K562 (cell line): ENCODE measurements at regions not wholly inside any gene's neighbourhood (a gene's known extent, or its start where the extent isn't known, plus 50 kb on each side); places are given as distances from the start of the nearest gene placed in this dataset.

ENCODE experiments used
- ATAC-seq: fragments of 200-7000 bp; cut with Tn5 transposase; 3 replicates; pipeline ENCODE4 v1.9.1; 2020; ENCODE audit warnings: moderate library complexity
- BruUV-seq: library from RNA; stranded (reverse); fragments of 400-500 nt; replicated peaks from 2 replicates; lab custom pipeline; 2021; lab: Mats Ljungman, UMichigan
- CTCF ChIA-PET: fragments of 300-600 bp; formaldehyde crosslinking; extraction: SDS; loops from one replicate; lab custom pipeline; 2021; ENCODE audit warnings: low intra/inter-chr PET ratio; lab: Yijun Ruan, JAX
- POLR2A ChIA-PET: fragments of 300-600, 350-650 bp; sonication (Branson Sonifier 250); formaldehyde crosslinking; extraction: SDS; loops from one replicate; lab custom pipeline; 2021; ENCODE audit warnings: antibody characterized with exemption, inconsistent platforms; lab: Yijun Ruan, JAX
- DNase-seq, 4 experiments: peaks; one replicate each; pipeline versions ENCODE4 v3.0.0 to v3.0.0-alpha.2; 2011 to 2018; ENCODE audit warnings: low spot score in 3 of 4, mixed read lengths in 3 of 4; ENCODE audit errors: extremely low read depth in 1 of 4
- FAIRE-seq: peaks from 2 replicates; lab custom pipeline; 2011; peaks lifted over from hg19 to GRCh38; lab: Jason Lieb, UNC
- H2AFZ ChIP-seq: 2 replicates; pipeline ENCODE4 v1.6.0; 2011; ENCODE audit warnings: low read depth, low read length, control low read depth, inconsistent platforms
- H3K27ac ChIP-seq: fragments of 200-600 bp; 3 replicates; pipeline ENCODE4 v1.8.0; 2011; ENCODE audit warnings: low read depth, mild to moderate bottlenecking, control low read depth, inconsistent platforms, low read length, moderate library complexity, mixed read lengths; ENCODE audit errors: extremely low read depth
- H3K27me3 ChIP-seq, 2 experiments: fragments of 300-600 bp in 1 of 2; 2 replicates in 1 of 2; 3 replicates in 1 of 2; pipeline versions ENCODE4 v1.6.0 to v1.8.0; 2011; ENCODE audit warnings: inconsistent platforms in 2 of 2, low read length in 2 of 2, mild to moderate bottlenecking in 1 of 2, mixed read lengths in 1 of 2, moderate library complexity in 1 of 2; ENCODE audit not compliant: control insufficient read depth in 2 of 2, insufficient read depth in 2 of 2
- H3K36me3 ChIP-seq: fragments of 300-600 bp; 3 replicates; pipeline ENCODE4 v1.8.0; 2011; ENCODE audit warnings: mild to moderate bottlenecking, low read length, inconsistent platforms; ENCODE audit not compliant: control insufficient read depth, insufficient read depth
- H3K4me1 ChIP-seq, 2 experiments: fragments of 200-600 bp in 1 of 2; replicated peaks in 1 of 2; 2 replicates in 1 of 2; 3 replicates in 1 of 2; pipeline versions ENCODE4 v1.5.1 to v1.8.0; 2011; ENCODE audit warnings: inconsistent platforms in 2 of 2, low read length in 2 of 2, mild to moderate bottlenecking in 1 of 2, mixed read lengths in 1 of 2, moderate library complexity in 1 of 2; ENCODE audit not compliant: control insufficient read depth in 2 of 2, insufficient read depth in 2 of 2
- H3K4me2 ChIP-seq: 2 replicates; pipeline ENCODE4 v1.6.1; 2011; ENCODE audit warnings: low read length, control low read depth, inconsistent platforms, mixed read lengths; ENCODE audit not compliant: insufficient read depth
- H3K4me3 ChIP-seq: fragments of 200-600 bp; sonication (generic), shearing (Covaris generic); 2 replicates; pipeline ENCODE4 v1.5.1; 2016; ENCODE audit warnings: control low read depth, inconsistent platforms
- H3K79me2 ChIP-seq: fragments of 200-600 bp; 3 replicates; pipeline ENCODE4 v1.8.0; 2011; ENCODE audit warnings: low read length, inconsistent platforms; ENCODE audit not compliant: control insufficient read depth, insufficient read depth
- H3K9ac ChIP-seq, 2 experiments: 2 replicates each; pipeline versions ENCODE4 v1.6.0 to v1.6.1; 2011; ENCODE audit warnings: low read depth in 2 of 2, low read length in 2 of 2, control low read depth in 1 of 2, inconsistent platforms in 1 of 2, mild to moderate bottlenecking in 1 of 2, mixed read lengths in 1 of 2; ENCODE audit not compliant: insufficient read depth in 1 of 2
- H3K9me1 ChIP-seq: one replicate; pipeline ENCODE4 v1.6.0; 2011; ENCODE audit warnings: inconsistent platforms, mild to moderate bottlenecking, low read length, moderate library complexity; ENCODE audit not compliant: control insufficient read depth, insufficient read depth
- H3K9me3 ChIP-seq: replicated peaks from 2 replicates; pipeline ENCODE4 v1.5.1; 2011; ENCODE audit warnings: low read depth, low read length, inconsistent platforms; ENCODE audit not compliant: control insufficient read depth, insufficient read depth
- H4K20me1 ChIP-seq: replicated peaks from 2 replicates; pipeline ENCODE4 v1.6.1; 2011; ENCODE audit warnings: low read length, inconsistent platforms, mixed read lengths; ENCODE audit not compliant: control insufficient read depth, insufficient read depth
- AFF4 ChIP-seq: sonication (generic); formaldehyde crosslinking; IDR thresholded peaks from 2 replicates; pipeline ENCODE4 v1.8.0; 2023; ENCODE audit warnings: mild to moderate bottlenecking, missing genetic modification reagents
- ATF1 ChIP-seq, 2 experiments: fragments of 450-650 bp in 1 of 2; IDR thresholded peaks; 2 replicates each; pipeline ENCODE4 v1.6.1; 2016; ENCODE audit warnings: missing compliant biosample characterization in 1 of 2, missing genetic modification characterization in 1 of 2
- CHD2 ChIP-seq: IDR thresholded peaks from 2 replicates; pipeline ENCODE4 v1.6.1; 2011; ENCODE audit warnings: low read depth, low read length
- EP400 ChIP-seq: fragments of 450-650 bp; IDR thresholded peaks from 2 replicates; pipeline ENCODE4 v1.6.1; 2017; ENCODE audit warnings: antibody characterized with exemption, mild to moderate bottlenecking, moderate library complexity
- HES1 ChIP-seq: fragments of 450-650 bp; IDR thresholded peaks from 2 replicates; pipeline ENCODE4 v1.6.1; 2016; ENCODE audit warnings: low read depth, mild to moderate bottlenecking, moderate library complexity
- MIER1 ChIP-seq: fragments of 450-650 bp; IDR thresholded peaks from 2 replicates; pipeline ENCODE4 v1.6.1; 2016; ENCODE audit warnings: antibody characterized with exemption, mild to moderate bottlenecking, low read depth
- PTRF ChIP-seq: fragments of 450-650 bp; IDR thresholded peaks from 2 replicates; pipeline ENCODE4 v1.6.1; 2016; ENCODE audit warnings: mild to moderate bottlenecking, missing genetic modification characterization, missing compliant biosample characterization
- RUNX1 ChIP-seq: sonication (generic); IDR thresholded peaks from 2 replicates; pipeline ENCODE4 v1.6.1; 2016; ENCODE audit warnings: antibody characterized with exemption, low read depth
- ZNF224 ChIP-seq: sonication (generic); formaldehyde crosslinking; IDR thresholded peaks from 2 replicates; pipeline ENCODE4 v1.8.0; 2022; ENCODE audit warnings: mild to moderate bottlenecking, missing genetic modification reagents
- ZNF655 ChIP-seq: fragments of 250-450 bp; sonication (Bioruptor Pico); IDR thresholded peaks from 2 replicates; pipeline ENCODE4 v1.5.0; 2021
- ZNF77 ChIP-seq: fragments of 250-450 bp; sonication (Bioruptor Pico); IDR thresholded peaks from 2 replicates; pipeline ENCODE4 v1.5.0; 2020
- WGBS: fragments of 100-300 bp; shearing (Covaris generic); methylation state at CpG from one replicate; pipeline ENCODE4 v1.1.6; 2016; ENCODE audit warnings: low coverage, mixed read lengths; ENCODE audit not compliant: insufficient coverage; ENCODE audit errors: missing lambda C conversion rate; 5-methylcytosine and 5-hydroxymethylcytosine counted together
- in situ Hi-C: fragments of 300-500 bp; cut with MboI; formaldehyde crosslinking; loops from 4 replicates; pipeline ENCODE4 v1.15.0; 2018; ENCODE audit warnings: inconsistent platforms, mixed read lengths
- intact Hi-C: fragments of 100-400 bp; cut with micrococcal nuclease; formaldehyde crosslinking; loops from 2 replicates; pipeline ENCODE4 v1.14.2; 2022
- TF ChIP-seq, protein P1 (sequence below): sonication (generic); formaldehyde crosslinking; IDR thresholded peaks from 2 replicates; pipeline ENCODE4 v1.8.0; 2022; ENCODE audit warnings: missing genetic modification reagents, mild to moderate bottlenecking, borderline replicate concordance

DNA sequence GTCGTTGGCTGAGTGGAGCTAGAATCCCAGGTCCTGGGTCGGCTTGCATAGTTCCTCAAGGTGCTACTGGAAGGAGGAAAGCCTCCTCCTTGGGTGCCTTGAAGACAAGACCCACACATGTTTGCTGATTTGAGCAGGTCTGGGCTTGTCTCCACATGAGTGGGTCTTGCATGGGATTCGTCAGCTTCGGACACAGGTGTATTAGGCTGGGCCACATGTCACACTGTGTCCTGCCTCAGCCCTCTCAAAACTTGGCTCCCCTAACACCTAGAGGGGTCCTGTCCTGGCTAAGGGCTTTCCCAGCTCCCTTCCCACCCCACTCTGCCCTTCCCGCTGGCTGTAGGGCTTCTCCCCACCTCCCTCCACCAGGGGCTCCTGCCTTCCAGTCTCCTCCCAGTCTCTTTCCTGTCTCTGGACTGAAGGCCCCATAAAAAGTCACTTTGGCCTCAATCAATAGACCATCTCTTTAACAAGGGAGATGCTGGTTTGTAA, 73.0 kb upstream of the ADPGK start (continued):
- TF ChIP-seq AFF4 (CRISPR knock-in tag) = no peak
- TF ChIP-seq, all 486 proteins: peak for 0

- FAIRE-seq = no peak
- H3K36me3 ChIP-seq = no peaks in the 10 kb centered on the region
- H3K9me1 ChIP-seq = no peaks in the 10 kb centered on the region
- H3K4me3 ChIP-seq = no peak overlapping the region
- H3K9ac ChIP-seq = no peak overlapping the region
- peaks cover 2 to 17% of the 10 kb centered on the region in 2 experiments; a peak in 3 of 5 replicates for H3K27me3 ChIP-seq
- no peaks in the 10 kb centered on the region for H3K9me3 ChIP-seq
- 0% methylated on average over 3 of the region's 3 CpGs for WGBS
- intact Hi-C loops (no loop called here), in situ Hi-C loops (no loop called here)
- BruUV-seq = no TSS peak
- CTCF ChIA-PET = no interaction called here
- H3K4me2 ChIP-seq = no peak overlapping the region
- DNase-seq = no peak
- no peak for ATAC-seq
- H3K79me2 ChIP-seq = no peaks in the 10 kb centered on the region
- POLR2A ChIA-PET = no interaction called here
- H2AFZ ChIP-seq = no peak overlapping the region
- H3K4me1 ChIP-seq = no peaks in the 10 kb centered on the region
- no peak overlapping the region for H3K27ac ChIP-seq
- H4K20me1 ChIP-seq = no peaks in the 10 kb centered on the region
- TF ChIP-seq HES1 (no peak), RUNX1 (no peak), ZNF655 (CRISPR knock-in tag) (no peak), MIER1 (no peak), EP400 (no peak), PTRF (tag) (no peak), CHD2 (no peak), ZNF77 (CRISPR knock-in tag) (no peak), ZNF224 (CRISPR knock-in tag) (no peak), ATF1 (CRISPR knock-in tag; IDR thresholded peaks at IDR 0.05) (no peak), ATF1 (tag; IDR thresholded peaks at IDR 0.05) (no peak)
- TF ChIP-seq, protein P1, sequence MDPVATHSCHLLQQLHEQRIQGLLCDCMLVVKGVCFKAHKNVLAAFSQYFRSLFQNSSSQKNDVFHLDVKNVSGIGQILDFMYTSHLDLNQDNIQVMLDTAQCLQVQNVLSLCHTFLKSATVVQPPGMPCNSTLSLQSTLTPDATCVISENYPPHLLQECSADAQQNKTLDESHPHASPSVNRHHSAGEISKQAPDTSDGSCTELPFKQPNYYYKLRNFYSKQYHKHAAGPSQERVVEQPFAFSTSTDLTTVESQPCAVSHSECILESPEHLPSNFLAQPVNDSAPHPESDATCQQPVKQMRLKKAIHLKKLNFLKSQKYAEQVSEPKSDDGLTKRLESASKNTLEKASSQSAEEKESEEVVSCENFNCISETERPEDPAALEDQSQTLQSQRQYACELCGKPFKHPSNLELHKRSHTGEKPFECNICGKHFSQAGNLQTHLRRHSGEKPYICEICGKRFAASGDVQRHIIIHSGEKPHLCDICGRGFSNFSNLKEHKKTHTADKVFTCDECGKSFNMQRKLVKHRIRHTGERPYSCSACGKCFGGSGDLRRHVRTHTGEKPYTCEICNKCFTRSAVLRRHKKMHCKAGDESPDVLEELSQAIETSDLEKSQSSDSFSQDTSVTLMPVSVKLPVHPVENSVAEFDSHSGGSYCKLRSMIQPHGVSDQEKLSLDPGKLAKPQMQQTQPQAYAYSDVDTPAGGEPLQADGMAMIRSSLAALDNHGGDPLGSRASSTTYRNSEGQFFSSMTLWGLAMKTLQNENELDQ (CRISPR knock-in tag) = no peak
These were observed 72.2 kb upstream of the ADPGK start for GRCh38 chr15:72855791-72856190.
